ENCODE measurements at regions not wholly inside any gene's neighbourhood (a gene's known extent, or its start where the extent isn't known, plus 50 kb on each side); places are given as distances from the start of the nearest gene placed in this dataset.

- DNase-seq: no peak
Observed at GRCh38 chr21:40990366-40990765, 143.4 kb upstream of the DSCAM start.

- no peak for DNase-seq
Observed at GRCh38 chr21:40997831-40998230, 150.9 kb upstream of the DSCAM start.

- no peak for DNase-seq
Observed at GRCh38 chr21:41000838-41001237, 153.9 kb upstream of the DSCAM start.

GRCh38 chr21:41006636-41007035 is 159.7 kb upstream of the DSCAM start:
- no peak for DNase-seq

- no peak for DNase-seq
Observed at GRCh38 chr21:41008351-41008750, 159.6 kb upstream of the BACE2 start.

GRCh38 chr21:41008974-41009373 is 159.0 kb upstream of the BACE2 start:
- DNase-seq: no peak

GRCh38 chr21:41009398-41010100 is 158.4 kb upstream of the BACE2 start:
- peak; percentile 50 for DNase-seq

GRCh38 chr21:41010101-41010435 is 157.9 kb upstream of the BACE2 start:
- no peak for DNase-seq

- no peak for DNase-seq
Observed at GRCh38 chr21:41011098-41011731, 156.7 kb upstream of the BACE2 start.

GRCh38 chr21:41011951-41012366 is 156.0 kb upstream of the BACE2 start:
- no peak for DNase-seq

- no peak for DNase-seq
Observed at GRCh38 chr21:41012425-41012824, 155.5 kb upstream of the BACE2 start.

GRCh38 chr21:41016472-41016871 is 151.5 kb upstream of the BACE2 start:
- DNase-seq: peak; percentile 66

- no peak for DNase-seq
Observed at GRCh38 chr21:41018431-41018830, 149.5 kb upstream of the BACE2 start.

- DNase-seq: no peak
Observed at GRCh38 chr21:41023936-41024335, 144.0 kb upstream of the BACE2 start.

GRCh38 chr21:41024341-41024740 is 143.6 kb upstream of the BACE2 start:
- DNase-seq: no peak

- no peak for DNase-seq
Observed at GRCh38 chr21:41024746-41025254, 143.2 kb upstream of the BACE2 start.

- DNase-seq: no peak
Observed at GRCh38 chr21:41029571-41029970, 138.4 kb upstream of the BACE2 start.

GRCh38 chr21:41031701-41032220 is 136.2 kb upstream of the BACE2 start:
- DNase-seq: no peak

GRCh38 chr21:41032541-41032940 is 135.4 kb upstream of the BACE2 start:
- no peak for DNase-seq

- DNase-seq: no peak
Observed at GRCh38 chr21:41037212-41037611, 130.7 kb upstream of the BACE2 start.

GRCh38 chr21:41037936-41038335 is 130.0 kb upstream of the BACE2 start:
- no peak for DNase-seq

GRCh38 chr21:41043014-41043413 is 124.9 kb upstream of the BACE2 start:
- no peak for DNase-seq

GRCh38 chr21:41045534-41046268 is 122.3 kb upstream of the BACE2 start:
- DNase-seq: peak; percentile 82

GRCh38 chr21:41048145-41048544 is 119.8 kb upstream of the BACE2 start:
- no peak for DNase-seq
